Stomach (tissue), 8 donors: ENCODE measurements at regions not wholly inside any gene's neighbourhood (a gene's known extent, or its start where the extent isn't known, plus 50 kb on each side); places are given as distances from the start of the nearest gene placed in this dataset.

Source experiments
- DNase-seq, 2 donors: peaks; one replicate each; pipeline versions ENCODE4 v3.0.0 to v3.0.0-alpha.2; 2013 to 2019
- H3K27ac ChIP-seq, 5 donors: fragments of 200-600 bp in 4 of 5; sonication (generic) in 4 of 5; one replicate each; pipeline ENCODE4 v1.5.1; 2013 to 2019; ENCODE audit warnings: mild to moderate bottlenecking in 1 of 5, moderate library complexity in 1 of 5
- H3K27me3 ChIP-seq, 3 donors: fragments of 200-600 bp; sonication (generic); one replicate each; pipeline ENCODE4 v1.5.1; 2017 to 2019; ENCODE audit warnings: mixed run types in 1 of 3
- H3K36me3 ChIP-seq, 4 donors: fragments of 200-600 bp; sonication (generic); 1 replicate in 3 of 4; 2 replicates in 1 of 4; pipeline ENCODE4 v1.5.1; 2016 to 2019
- H3K4me1 ChIP-seq, 4 donors: fragments of 200-600 bp; sonication (generic); one replicate each; pipeline ENCODE4 v1.5.1; 2016 to 2019
- H3K4me3 ChIP-seq, 4 donors: fragments of 200-600 bp; sonication (generic) in 3 of 4; one replicate each; pipeline ENCODE4 v1.5.1; 2016 to 2019; ENCODE audit warnings: mild to moderate bottlenecking in 1 of 4
- H3K9me3 ChIP-seq, 4 donors: fragments of 200-600 bp; sonication (generic); one replicate each; pipeline ENCODE4 v1.5.1; 2016 to 2019
- EP300 ChIP-seq: sonication (generic); formaldehyde crosslinking; IDR thresholded peaks from one replicate; pipeline ENCODE4 v1.6.1; 2017; ENCODE audit warnings: antibody characterized with exemption
- POLR2A ChIP-seq, 4 donors: fragments of 450-650 bp; IDR thresholded peaks; one replicate each; pipeline ENCODE4 v1.6.1; 2016; ENCODE audit warnings: antibody characterized with exemption in 4 of 4, control low read depth in 2 of 4, mild to moderate bottlenecking in 1 of 4, moderate library complexity in 1 of 4
- POLR2AphosphoS5 ChIP-seq, 3 donors: sonication (generic); formaldehyde crosslinking; IDR thresholded peaks; one replicate each; pipeline ENCODE4 v1.6.1; 2016; ENCODE audit warnings: antibody characterized with exemption in 3 of 3
- WGBS, 5 donors: extraction: QIAGEN DNeasy Blood & Tissue Kit in 3 of 5; methylation state at CpG; one replicate each; pipeline versions ENCODE4 v1.1.5 to v1.1.7; 2013 to 2018; 5-methylcytosine and 5-hydroxymethylcytosine counted together
- intact Hi-C: fragments of 100-400 bp; cut with DNase I; formaldehyde crosslinking; loops from one replicate; pipeline ENCODE4 v1.15.1; 2023; ENCODE audit warnings: low total_unique reads
- TF ChIP-seq, protein P1 (sequence below), 7 experiments: fragments of 450-650 bp in 4 of 7; fragments of 200-600 bp in 3 of 7; sonication (generic) in 3 of 7; IDR thresholded peaks; one replicate each; pipeline ENCODE4 v1.5.1; 2016 to 2019; ENCODE audit warnings: antibody characterized with exemption in 7 of 7, control low read depth in 2 of 7, mild to moderate bottlenecking in 1 of 7
- donor health status: healthy with polysubstance abuse.
- donor health status: Bipolar disorder and iron deficiency.
- donor health status: healthy.

DNA sequence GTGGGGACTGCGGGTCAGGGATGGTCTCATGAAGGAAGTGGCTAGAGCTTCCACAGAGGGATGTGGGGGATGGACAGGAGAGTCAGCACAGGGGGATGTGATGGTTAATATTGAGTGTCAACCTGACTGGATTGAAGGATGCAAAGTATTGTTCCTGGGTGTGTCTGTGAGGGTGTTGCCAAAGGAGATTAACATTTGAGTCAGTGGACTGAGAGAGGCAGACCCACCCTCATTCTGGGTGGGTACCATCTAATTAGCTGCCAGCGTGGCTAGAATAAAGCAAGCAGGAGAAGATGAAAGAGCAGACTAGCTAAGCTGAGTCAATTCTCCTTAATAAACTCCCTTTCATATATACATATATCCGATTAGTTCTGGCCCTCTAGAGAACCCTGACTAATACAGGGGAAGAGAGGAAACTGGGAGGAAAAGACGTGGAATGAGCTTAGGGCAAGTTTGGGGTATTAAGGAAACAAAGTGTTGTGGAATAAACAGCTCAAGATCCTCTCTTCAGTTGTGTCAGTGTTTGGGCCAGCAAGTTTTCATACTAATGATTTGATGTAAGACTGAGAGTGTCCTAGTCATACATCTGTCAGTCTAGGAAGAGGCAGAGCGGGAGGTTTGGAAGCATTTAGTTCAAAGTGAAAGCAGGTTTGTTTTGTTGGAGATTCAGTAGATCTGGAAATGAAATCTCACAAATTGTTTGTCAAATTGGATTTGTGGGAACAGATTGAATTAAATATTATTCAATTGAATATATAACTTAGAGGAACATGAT lies 135.2 kb upstream of the NT5C1B start:
- no peak for TF ChIP-seq POLR2AphosphoS5 (IDR thresholded peaks at IDR 0.05)
- TF ChIP-seq, protein P1, sequence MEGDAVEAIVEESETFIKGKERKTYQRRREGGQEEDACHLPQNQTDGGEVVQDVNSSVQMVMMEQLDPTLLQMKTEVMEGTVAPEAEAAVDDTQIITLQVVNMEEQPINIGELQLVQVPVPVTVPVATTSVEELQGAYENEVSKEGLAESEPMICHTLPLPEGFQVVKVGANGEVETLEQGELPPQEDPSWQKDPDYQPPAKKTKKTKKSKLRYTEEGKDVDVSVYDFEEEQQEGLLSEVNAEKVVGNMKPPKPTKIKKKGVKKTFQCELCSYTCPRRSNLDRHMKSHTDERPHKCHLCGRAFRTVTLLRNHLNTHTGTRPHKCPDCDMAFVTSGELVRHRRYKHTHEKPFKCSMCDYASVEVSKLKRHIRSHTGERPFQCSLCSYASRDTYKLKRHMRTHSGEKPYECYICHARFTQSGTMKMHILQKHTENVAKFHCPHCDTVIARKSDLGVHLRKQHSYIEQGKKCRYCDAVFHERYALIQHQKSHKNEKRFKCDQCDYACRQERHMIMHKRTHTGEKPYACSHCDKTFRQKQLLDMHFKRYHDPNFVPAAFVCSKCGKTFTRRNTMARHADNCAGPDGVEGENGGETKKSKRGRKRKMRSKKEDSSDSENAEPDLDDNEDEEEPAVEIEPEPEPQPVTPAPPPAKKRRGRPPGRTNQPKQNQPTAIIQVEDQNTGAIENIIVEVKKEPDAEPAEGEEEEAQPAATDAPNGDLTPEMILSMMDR (IDR thresholded peaks at IDR 0.05): no peak
- TF ChIP-seq EP300: no peak
- no peak for TF ChIP-seq POLR2A (IDR thresholded peaks at IDR 0.05)
- Histone ChIP-seq H3K4me1 (no peaks in the 10 kb centered on the region), H3K36me3 (no peaks in the 10 kb centered on the region), H3K9me3 (no peaks in the 10 kb centered on the region), H3K27ac (no peak overlapping the region), H3K27me3 (no peaks in the 10 kb centered on the region), H3K4me3 (no peak overlapping the region)
- WGBS, 5 donors: 84 to 94% (median 88%) methylated on average over 5 of the region's 5 CpGs
- DNase-seq: no peak
- intact Hi-C loops: no loop called here

DNA sequence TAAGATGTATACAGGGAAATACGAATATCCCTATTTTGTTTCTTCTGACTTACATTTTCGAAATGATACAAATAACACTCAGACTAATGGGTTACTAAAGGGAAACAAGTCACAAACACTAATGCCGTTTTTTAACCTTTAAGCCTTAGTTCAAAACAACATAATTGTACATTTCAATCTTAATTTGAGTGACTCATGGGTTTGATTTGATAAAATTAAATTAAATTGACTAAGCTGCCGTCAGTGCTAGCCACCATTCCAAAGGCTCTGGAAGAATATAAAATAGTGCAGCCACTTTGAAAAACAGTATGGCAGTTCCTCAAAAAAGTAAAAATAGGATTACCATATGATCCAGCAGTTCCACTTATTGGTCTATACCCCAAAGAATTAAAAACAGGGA lies 133.8 kb upstream of the NT5C1B start:
- Histone ChIP-seq H3K4me3 (no peak overlapping the region), H3K4me1 (no peaks in the 10 kb centered on the region), H3K9me3 (no peaks in the 10 kb centered on the region), H3K36me3 (no peaks in the 10 kb centered on the region), H3K27me3 (no peaks in the 10 kb centered on the region), H3K27ac (no peak overlapping the region)
- TF ChIP-seq, protein P1 (IDR thresholded peaks at IDR 0.05): no peak
- TF ChIP-seq POLR2AphosphoS5 (IDR thresholded peaks at IDR 0.05): no peak
- no peak for TF ChIP-seq EP300
- TF ChIP-seq POLR2A (IDR thresholded peaks at IDR 0.05): no peak
- intact Hi-C loops: no loop called here
- 89 to 93% (median 92%) methylated on average over 4 of the region's 4 CpGs for WGBS, 5 donors
- no peak for DNase-seq

DNA sequence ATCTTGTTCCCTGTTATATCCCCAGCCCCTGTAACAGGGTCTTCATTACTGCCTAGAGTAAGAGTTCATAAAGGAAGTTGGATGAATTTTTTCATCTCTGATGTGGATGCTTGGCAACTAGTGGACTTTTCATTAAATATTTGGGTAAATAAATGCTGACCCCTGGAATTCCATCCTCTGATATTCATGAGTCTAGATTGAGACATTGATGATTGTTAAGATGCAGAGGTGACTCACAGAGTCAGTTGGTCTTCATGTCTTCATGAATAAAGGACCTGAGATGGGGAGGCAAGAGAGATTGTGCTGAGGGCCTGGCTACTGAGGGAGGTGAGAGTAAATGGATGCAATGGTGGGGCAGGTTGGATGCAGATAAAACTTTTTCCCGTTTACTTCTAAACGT lies 132.7 kb upstream of the NT5C1B start:
- 76 to 89% (median 86%) methylated on average over 2 of the region's 2 CpGs for WGBS, 5 donors

DNA sequence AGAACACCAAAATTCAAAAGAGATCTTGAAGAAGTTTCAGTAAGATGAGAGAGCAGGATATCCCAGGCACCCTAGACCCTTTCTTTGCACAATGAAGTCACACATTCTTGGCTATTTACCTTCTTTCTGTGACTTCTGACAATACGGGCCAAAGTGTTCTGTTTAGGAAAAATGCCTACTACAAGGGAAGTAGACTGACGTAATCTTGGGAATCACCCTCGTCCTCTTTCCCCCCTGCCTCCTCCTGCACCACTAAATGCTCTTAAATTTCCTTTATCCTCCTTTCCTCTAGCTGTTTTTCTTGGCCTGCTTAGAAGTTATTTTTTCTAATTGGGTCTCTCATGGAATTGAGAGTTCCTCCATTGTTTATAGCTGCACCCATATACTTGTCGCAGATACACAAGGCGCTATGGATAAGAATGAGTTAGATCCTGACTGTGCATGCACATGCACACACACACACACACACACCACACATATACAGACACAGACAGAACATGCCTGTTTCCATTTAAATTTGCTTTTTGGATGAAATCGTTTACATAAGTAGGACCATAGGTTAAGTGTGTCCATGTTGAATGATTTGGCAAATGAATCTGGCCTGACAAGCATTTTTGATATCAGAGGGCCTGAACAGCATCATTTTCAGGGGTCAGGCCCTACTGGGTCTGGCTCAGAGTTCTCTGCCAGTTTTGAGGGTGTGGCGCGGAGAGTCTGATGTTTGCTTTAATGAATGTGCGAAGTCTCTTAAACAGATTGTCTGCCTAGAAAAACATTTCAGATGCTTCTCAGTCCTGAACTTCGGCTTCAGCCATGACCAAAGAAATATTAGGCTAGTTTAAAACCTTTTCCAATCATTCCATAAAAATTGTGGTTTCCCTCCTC lies 131.9 kb upstream of the NT5C1B start:
- TF ChIP-seq EP300 (no peak), POLR2AphosphoS5 (IDR thresholded peaks at IDR 0.05) (no peak), POLR2A (IDR thresholded peaks at IDR 0.05) (no peak)
- TF ChIP-seq, protein P1 (IDR thresholded peaks at IDR 0.05): no peak
- WGBS, 5 donors: 77 to 86% (median 77%) methylated on average over 10 of the region's 10 CpGs
- DNase-seq: peak in 1 of 2 donors; percentile 37
- H3K4me3 ChIP-seq: no peak overlapping the region
- H3K36me3 ChIP-seq: no peaks in the 10 kb centered on the region
- H3K27me3 ChIP-seq: no peaks in the 10 kb centered on the region
- intact Hi-C loops: no loop called here
- no peaks in the 10 kb centered on the region for H3K4me1 ChIP-seq
- H3K27ac ChIP-seq: no peak overlapping the region
- H3K9me3 ChIP-seq: no peaks in the 10 kb centered on the region

More for the DNA sequence above, 132.7 kb upstream of the NT5C1B start:
- no peak for TF ChIP-seq POLR2A (IDR thresholded peaks at IDR 0.05)
- TF ChIP-seq, protein P1 (IDR thresholded peaks at IDR 0.05): no peak
- no peak for TF ChIP-seq POLR2AphosphoS5 (IDR thresholded peaks at IDR 0.05)
- no peak for TF ChIP-seq EP300
- Histone ChIP-seq H3K27ac (no peak overlapping the region), H3K4me1 (no peaks in the 10 kb centered on the region), H3K36me3 (no peaks in the 10 kb centered on the region), H3K27me3 (no peaks in the 10 kb centered on the region), H3K4me3 (no peak overlapping the region), H3K9me3 (no peaks in the 10 kb centered on the region)
- intact Hi-C loops: no loop called here
- no peak for DNase-seq
